HG02970 (cell line): ENCODE measurements at regions not wholly inside any gene's neighbourhood (a gene's known extent, or its start where the extent isn't known, plus 50 kb on each side); places are given as distances from the start of the nearest gene placed in this dataset.
"Not testable (repeated sequence)": the region's sequence is repeated elsewhere in the genome, so short reads cannot be mapped to it uniquely, and the experiment has no call there.

Source experiments
- ATAC-seq: cut with Tn5 transposase; IDR thresholded peaks from one replicate; pipeline ENCODE4 v1.9.1; 2021; ENCODE audit warnings: mild to moderate bottlenecking, moderate library complexity, moderate number of reproducible peaks; ENCODE audit not compliant: unreplicated experiment, low FRiP score

GRCh38 chr18:22726469-22726868 lies 206.7 kb upstream of the RBBP8 start:
- ATAC-seq, result no peak

- no peak for ATAC-seq
Measured at GRCh38 chr18:22728016-22728415, 205.1 kb upstream of the RBBP8 start.

GRCh38 chr18:22728481-22729105 lies 204.5 kb upstream of the RBBP8 start:
- ATAC-seq, result no peak

- ATAC-seq, result no peak
Measured at GRCh38 chr18:22731398-22731797, 201.7 kb upstream of the RBBP8 start.

- no peak for ATAC-seq
Measured at GRCh38 chr18:22734105-22734661, 198.9 kb upstream of the RBBP8 start.

GRCh38 chr18:22734791-22735627 lies 198.1 kb upstream of the RBBP8 start:
- no peak for ATAC-seq

DNA sequence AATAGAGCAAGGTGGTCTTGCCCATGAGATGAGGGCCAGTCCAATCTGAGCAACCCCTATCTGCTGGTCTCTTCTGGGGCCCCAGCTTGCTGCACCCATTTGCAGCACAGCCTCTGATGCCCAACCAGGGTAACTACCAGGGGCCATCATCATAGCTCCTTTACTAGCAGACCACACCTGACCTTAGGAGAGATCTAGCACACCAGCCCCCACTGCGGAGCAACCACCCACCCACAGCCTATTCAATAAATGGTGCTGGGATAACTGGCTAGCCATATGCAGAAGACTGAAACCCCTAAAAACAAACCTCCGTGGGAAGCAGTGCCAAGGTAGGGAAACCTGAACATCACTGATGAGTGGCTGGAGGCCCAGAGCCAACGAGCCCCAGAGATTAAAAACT lies 196.1 kb upstream of the RBBP8 start:
- ATAC-seq, result no peak

- ATAC-seq, result no peak
Measured at GRCh38 chr18:22739061-22739642, 194.0 kb upstream of the RBBP8 start.

GRCh38 chr18:22739789-22740188 lies 193.3 kb upstream of the RBBP8 start:
- ATAC-seq, result no peak

- ATAC-seq, result no peak
Measured at GRCh38 chr18:22741318-22741717, 191.8 kb upstream of the RBBP8 start.

- ATAC-seq, result no peak
Measured at GRCh38 chr18:22742409-22742808, 190.7 kb upstream of the RBBP8 start.

DNA sequence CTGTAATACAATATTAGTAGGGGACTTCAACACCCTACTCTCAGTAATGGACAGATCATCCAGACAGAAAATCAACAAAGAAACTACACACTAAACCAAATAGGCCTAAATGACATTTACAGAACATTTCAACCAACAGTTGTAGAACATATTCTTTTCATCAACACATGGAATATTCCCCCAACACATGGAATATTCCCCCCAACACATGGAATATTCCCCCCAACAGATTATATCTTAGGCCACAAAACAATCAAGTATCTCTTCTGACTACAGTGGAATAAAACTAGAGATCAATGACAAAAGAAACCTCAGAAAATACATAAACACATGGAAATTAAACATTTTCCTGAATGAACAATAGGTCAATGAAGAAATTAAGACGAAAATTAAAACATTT lies 187.2 kb upstream of the RBBP8 start:
- no peak for ATAC-seq

DNA sequence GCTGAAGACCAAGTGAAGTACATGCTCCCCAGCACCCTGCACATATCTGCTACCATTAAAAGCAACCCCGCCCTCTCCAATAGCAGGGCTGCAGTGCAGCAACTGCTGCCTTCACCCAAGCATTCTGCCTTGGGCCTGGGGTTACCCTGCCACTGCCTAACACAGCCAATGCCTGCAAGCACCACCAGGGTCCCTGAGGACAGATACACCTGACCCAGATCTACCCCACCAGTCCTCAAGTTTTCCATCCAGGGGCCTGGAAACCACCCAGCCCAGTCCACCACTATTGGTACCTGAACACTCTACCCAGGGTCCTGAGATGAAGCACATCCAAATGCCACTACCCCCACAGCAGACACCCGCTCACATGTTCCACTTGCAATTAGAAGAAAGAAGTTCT lies 181.1 kb upstream of the RBBP8 start:
- no peak for ATAC-seq

- ATAC-seq, result no peak
Measured at GRCh38 chr18:22753130-22753831, 179.8 kb upstream of the RBBP8 start.

GRCh38 chr18:22764005-22764404 lies 169.1 kb upstream of the RBBP8 start:
- ATAC-seq, result not testable (repeated sequence)

GRCh38 chr18:22765896-22766295 lies 167.2 kb upstream of the RBBP8 start:
- ATAC-seq, result no peak

DNA sequence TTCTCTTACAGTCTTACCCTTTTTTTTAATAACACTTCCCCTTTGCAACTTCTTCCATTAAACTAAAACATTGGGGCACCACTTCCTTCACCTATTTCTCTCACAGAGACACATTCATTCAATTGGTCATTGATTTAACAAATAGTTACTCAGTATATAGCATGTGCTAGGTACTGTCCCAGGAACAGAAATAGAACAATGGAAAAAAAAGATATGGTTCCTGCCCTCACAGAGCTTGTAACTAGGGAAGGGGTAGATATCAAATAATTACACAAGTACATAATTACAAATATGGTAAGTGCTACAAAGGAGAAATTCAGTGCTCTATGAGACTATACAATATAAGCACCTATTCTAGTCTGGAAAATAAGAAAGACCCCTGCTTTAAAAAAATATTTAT lies 165.5 kb upstream of the RBBP8 start:
- no peak for ATAC-seq

GRCh38 chr18:22773944-22774343 lies 159.2 kb upstream of the RBBP8 start:
- no peak for ATAC-seq

GRCh38 chr18:22778996-22779395 lies 154.1 kb upstream of the RBBP8 start:
- no peak for ATAC-seq

- no peak for ATAC-seq
Measured at GRCh38 chr18:22783245-22783644, 149.9 kb upstream of the RBBP8 start.

- ATAC-seq, result no peak
Measured at GRCh38 chr18:22783662-22784076, 149.5 kb upstream of the RBBP8 start.
